HCT116 (cell line): ENCODE measurements at regions not wholly inside any gene's neighbourhood (a gene's known extent, or its start where the extent isn't known, plus 50 kb on each side); places are given as distances from the start of the nearest gene placed in this dataset.

ENCODE experiments used
- ATAC-seq: fragments of 200-7000 bp; cut with Tn5 transposase; 2 replicates; pipeline ENCODE4 v1.9.1; 2020; ENCODE audit warnings: mild to moderate bottlenecking, moderate library complexity
- BruUV-seq: library from RNA; stranded (reverse); fragments of 400-500 nt; replicated peaks from 2 replicates; lab custom pipeline; 2021; lab: Mats Ljungman, UMichigan
- CTCF ChIA-PET: fragments of 300-600 bp; sonication (Branson Sonifier 250); formaldehyde crosslinking; loops from one replicate; lab custom pipeline; 2021; ENCODE audit warnings: antibody characterized with exemption; lab: Charles Lee
- POLR2A ChIA-PET: fragments of 300-600, 350-600 bp; sonication (Branson Sonifier 250); formaldehyde crosslinking; loops from one replicate; lab custom pipeline; 2021; ENCODE audit warnings: antibody characterized with exemption; lab: Charles Lee
- RAD21 ChIA-PET, 2 experiments: fragments of 300-600 bp; sonication (Branson Sonifier 250); formaldehyde crosslinking; loops; one replicate each; lab custom pipeline; 2023; ENCODE audit warnings: low total read pairs in 2 of 2; ENCODE audit not compliant: uncharacterized antibody in 2 of 2, unreplicated experiment in 2 of 2, low non-redundant PET in 1 of 2; lab: Charles Lee
- DNase-seq: peaks from one replicate; pipeline ENCODE4 v3.0.0-alpha.2; 2010; ENCODE audit warnings: low read depth, low spot score
- H2AFZ ChIP-seq: fragments of 200-600 bp; shearing (Covaris generic), sonication (generic); 2 replicates; pipeline ENCODE4 v1.6.1; 2017; ENCODE audit warnings: low read depth, mixed run types, mixed read lengths, antibody characterized with exemption, low read length; ENCODE audit not compliant: poor library complexity, severe bottlenecking
- H3K27ac ChIP-seq: 2 replicates; pipeline ENCODE4 v1.5.1; 2012; ENCODE audit warnings: low read depth, low read length
- H3K27me3 ChIP-seq: fragments of 200-600 bp; sonication (generic); 2 replicates; pipeline ENCODE4 v1.6.1; 2016; ENCODE audit warnings: mixed run types, low read length, mixed read lengths; ENCODE audit not compliant: insufficient read depth
- H3K36me3 ChIP-seq, 2 experiments: fragments of 200-500 bp in 1 of 2; fragments of 200-600 bp in 1 of 2; sonication (Bioruptor generic) in 1 of 2; sonication (generic) in 1 of 2; 2 replicates each; pipeline versions ENCODE4 v1.5.1 to v1.6.1; 2014 to 2016; ENCODE audit warnings: low read length in 2 of 2, inconsistent platforms in 1 of 2, mixed read lengths in 1 of 2, mixed run types in 1 of 2; ENCODE audit not compliant: insufficient read depth in 2 of 2, control insufficient read depth in 1 of 2
- H3K4me1 ChIP-seq, 2 experiments: fragments of 200-600 bp in 1 of 2; sonication (generic) in 1 of 2; 2 replicates each; pipeline versions ENCODE4 v1.5.1 to v1.6.1; 2012 to 2017; ENCODE audit warnings: low read length in 2 of 2, inconsistent platforms in 1 of 2, mild to moderate bottlenecking in 1 of 2, mixed read lengths in 1 of 2, mixed run types in 1 of 2, moderate library complexity in 1 of 2; ENCODE audit not compliant: insufficient read depth in 2 of 2, control insufficient read depth in 1 of 2
- H3K4me2 ChIP-seq: fragments of 200-600 bp; sonication (generic); 2 replicates; pipeline ENCODE4 v1.6.1; 2017; ENCODE audit warnings: mixed run types, low read length, mixed read lengths
- H3K4me3 ChIP-seq, 2 experiments: fragments of 200-600 bp in 1 of 2; sonication (generic) in 1 of 2; replicated peaks in 1 of 2; 2 replicates each; pipeline ENCODE4 v1.5.1; 2011 to 2016; ENCODE audit warnings: low read length in 2 of 2, control low read depth in 1 of 2, low read depth in 1 of 2, mild to moderate bottlenecking in 1 of 2, mixed read lengths in 1 of 2, mixed run types in 1 of 2
- H3K79me2 ChIP-seq: fragments of 200-600 bp; sonication (generic); 2 replicates; pipeline ENCODE4 v1.6.1; 2017; ENCODE audit warnings: mild to moderate bottlenecking, mixed run types, low read length, moderate library complexity, mixed read lengths; ENCODE audit not compliant: insufficient read depth
- H3K9ac ChIP-seq: fragments of 200-600 bp; sonication (generic); 2 replicates; pipeline ENCODE4 v1.6.1; 2016; ENCODE audit warnings: low read length, mixed read lengths
- H3K9me2 ChIP-seq: fragments of 200-600 bp; sonication (generic), shearing (Covaris generic); 2 replicates; pipeline ENCODE4 v1.6.1; 2017; ENCODE audit warnings: mixed run types, mild to moderate bottlenecking, moderate library complexity; ENCODE audit not compliant: insufficient read depth
- H3K9me3 ChIP-seq, 2 experiments: fragments of 200-500 bp in 1 of 2; fragments of 200-600 bp in 1 of 2; sonication (Bioruptor generic) in 1 of 2; sonication (generic) in 1 of 2; 2 replicates each; pipeline ENCODE4 v1.6.1; 2014 to 2017; ENCODE audit warnings: low read length in 2 of 2, mixed read lengths in 2 of 2, inconsistent platforms in 1 of 2, low read depth in 1 of 2, mild to moderate bottlenecking in 1 of 2, mixed run types in 1 of 2, moderate library complexity in 1 of 2; ENCODE audit not compliant: control insufficient read depth in 1 of 2, insufficient read depth in 1 of 2
- H4K20me1 ChIP-seq: fragments of 200-600 bp; sonication (generic), shearing (Covaris generic); 2 replicates; pipeline ENCODE4 v1.6.1; 2017; ENCODE audit warnings: mixed run types, mild to moderate bottlenecking, moderate library complexity; ENCODE audit not compliant: insufficient read depth
- CBX3 ChIP-seq: IDR thresholded peaks from 2 replicates; pipeline ENCODE4 v1.6.1; 2012; ENCODE audit warnings: low read depth
- CEBPB ChIP-seq: IDR thresholded peaks from 2 replicates; pipeline ENCODE4 v1.6.1; 2012; ENCODE audit warnings: low read depth
- ELF1 ChIP-seq: IDR thresholded peaks from 2 replicates; pipeline ENCODE4 v1.6.1; 2012; ENCODE audit warnings: low read depth, borderline replicate concordance
- EZH2 ChIP-seq: fragments of 200-600 bp; sonication (generic); IDR thresholded peaks from 2 replicates; pipeline ENCODE4 v1.6.1; 2017; ENCODE audit warnings: antibody characterized with exemption, mixed run types
- EZH2phosphoT487 ChIP-seq: fragments of 200-600 bp; IDR thresholded peaks from 2 replicates; pipeline ENCODE4 v1.6.1; 2018; ENCODE audit warnings: antibody characterized with exemption, borderline replicate concordance
- FOSL1 ChIP-seq: IDR thresholded peaks from 2 replicates; pipeline ENCODE4 v1.6.1; 2012; ENCODE audit warnings: low read depth
- JUND ChIP-seq: IDR thresholded peaks from 2 replicates; pipeline ENCODE4 v1.6.1; 2012
- POLR2A ChIP-seq: IDR thresholded peaks from 2 replicates; pipeline ENCODE4 v1.7.0; 2011; ENCODE audit warnings: borderline replicate concordance; ENCODE audit not compliant: insufficient read depth, insufficient read length; ENCODE audit errors: extremely low read depth
- POLR2AphosphoS5 ChIP-seq: IDR thresholded peaks from 2 replicates; pipeline ENCODE4 v1.6.1; 2011; ENCODE audit warnings: mild to moderate bottlenecking, low read depth, low read length, moderate library complexity
- RAD21 ChIP-seq: IDR thresholded peaks from 2 replicates; pipeline ENCODE4 v1.6.1; 2012; ENCODE audit warnings: low read depth, mild to moderate bottlenecking
- SIN3A ChIP-seq: IDR thresholded peaks from 2 replicates; pipeline ENCODE4 v1.6.1; 2012; ENCODE audit warnings: low read depth
- SP1 ChIP-seq: IDR thresholded peaks from 2 replicates; pipeline ENCODE4 v1.6.1; 2012; ENCODE audit warnings: low read depth
- SRF ChIP-seq: IDR thresholded peaks from 2 replicates; pipeline ENCODE4 v1.6.1; 2012; ENCODE audit warnings: low read depth
- TCF7L2 ChIP-seq: IDR thresholded peaks from 2 replicates; pipeline ENCODE4 v1.7.0; 2011; ENCODE audit warnings: borderline replicate concordance, inconsistent platforms; ENCODE audit not compliant: insufficient read depth, insufficient read length; ENCODE audit errors: extremely low read depth
- ZFX ChIP-seq: fragments of 450-650 bp; IDR thresholded peaks from 2 replicates; pipeline ENCODE4 v1.6.1; 2017
- ZNF274 ChIP-seq: fragments of 200-500 bp; sonication (Bioruptor generic); IDR thresholded peaks from 2 replicates; pipeline ENCODE4 v1.6.1; 2014; ENCODE audit warnings: mild to moderate bottlenecking, low read depth, low read length, inconsistent platforms
- intact Hi-C: fragments of 100-400 bp; cut with micrococcal nuclease; formaldehyde crosslinking; loops from 2 replicates; pipeline ENCODE4 v1.10.0; 2022
- TF ChIP-seq, protein P1 (sequence below): IDR thresholded peaks from 2 replicates; pipeline ENCODE4 v1.6.1; 2011; ENCODE audit warnings: mild to moderate bottlenecking, low read length, moderate library complexity; ENCODE audit not compliant: insufficient replicate concordance; ENCODE audit errors: extremely low read depth
- TF ChIP-seq, protein P2 (sequence below): IDR thresholded peaks from 2 replicates; pipeline ENCODE4 v1.6.1; 2012; ENCODE audit warnings: low read depth
- TF ChIP-seq, protein P3 (sequence below): IDR thresholded peaks from 2 replicates; pipeline ENCODE4 v1.6.1; 2012
- TF ChIP-seq, protein P4 (sequence below): IDR thresholded peaks from 2 replicates; pipeline ENCODE4 v1.6.1; 2012

DNA sequence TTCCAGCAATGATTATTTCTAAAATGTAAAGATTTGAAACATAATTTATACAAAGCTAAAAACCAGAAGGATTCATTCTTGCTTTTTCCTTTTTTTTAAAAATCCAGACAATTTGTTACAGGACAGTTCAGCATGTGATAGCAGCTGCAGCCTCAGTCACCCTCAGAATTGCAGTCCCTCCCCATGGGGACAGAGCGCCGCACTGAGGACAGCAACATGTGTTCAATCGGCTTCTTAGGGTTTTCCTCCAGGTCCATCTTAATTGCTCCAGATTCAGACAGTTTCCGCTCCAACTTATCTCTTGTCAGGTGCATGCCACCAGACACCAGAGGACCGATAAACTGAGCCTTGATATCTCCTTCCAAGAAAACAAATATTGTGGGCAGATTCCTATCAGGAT, 134.9 kb upstream of the TBC1D5 start:
- ChIA-PET POLR2A (no interaction called here), RAD21 (interaction anchor here in 1 of 2 experiments (0.7 kb wide), 1 partner anchor 510 kb away, joined by 4 read pairs; no protein-coding TSS in a partner anchor)
- H3K4me3 ChIP-seq, result no peak overlapping the region

More for the DNA sequence above, 134.9 kb upstream of the TBC1D5 start:
- DNase-seq (no peak), ATAC-seq (no peak)
- Histone ChIP-seq H3K4me2 (no peak overlapping the region), H3K9ac (no peak overlapping the region), H4K20me1 (no peaks in the 10 kb centered on the region), H2AFZ (no peak overlapping the region), H3K9me3 (no peaks in the 10 kb centered on the region), H3K4me1 (no peaks in the 10 kb centered on the region), H3K36me3 (no peaks in the 10 kb centered on the region), H3K27ac (no peak overlapping the region), H3K9me2 (no peaks in the 10 kb centered on the region), H3K27me3 (no peaks in the 10 kb centered on the region), H3K79me2 (no peaks in the 10 kb centered on the region; the same call in 1 of the 2 replicates)
- BruUV-seq, result no TSS peak
- CTCF ChIA-PET, result interaction anchor here (1.7 kb wide), 1 partner anchor 36 kb away, joined by 4 read pairs; no protein-coding TSS in a partner anchor
- intact Hi-C loops, result no loop called here
- TF ChIP-seq ELF1 (no peak), RAD21 (no peak), POLR2A (no peak), SP1 (no peak), ZFX (no peak), ZNF274 (no peak), JUND (no peak), CEBPB (no peak), EZH2phosphoT487 (no peak), SRF (no peak), FOSL1 (no peak), SIN3A (no peak), POLR2AphosphoS5 (no peak), TCF7L2 (no peak), CBX3 (no peak), EZH2 (no peak)
- TF ChIP-seq, protein P1, sequence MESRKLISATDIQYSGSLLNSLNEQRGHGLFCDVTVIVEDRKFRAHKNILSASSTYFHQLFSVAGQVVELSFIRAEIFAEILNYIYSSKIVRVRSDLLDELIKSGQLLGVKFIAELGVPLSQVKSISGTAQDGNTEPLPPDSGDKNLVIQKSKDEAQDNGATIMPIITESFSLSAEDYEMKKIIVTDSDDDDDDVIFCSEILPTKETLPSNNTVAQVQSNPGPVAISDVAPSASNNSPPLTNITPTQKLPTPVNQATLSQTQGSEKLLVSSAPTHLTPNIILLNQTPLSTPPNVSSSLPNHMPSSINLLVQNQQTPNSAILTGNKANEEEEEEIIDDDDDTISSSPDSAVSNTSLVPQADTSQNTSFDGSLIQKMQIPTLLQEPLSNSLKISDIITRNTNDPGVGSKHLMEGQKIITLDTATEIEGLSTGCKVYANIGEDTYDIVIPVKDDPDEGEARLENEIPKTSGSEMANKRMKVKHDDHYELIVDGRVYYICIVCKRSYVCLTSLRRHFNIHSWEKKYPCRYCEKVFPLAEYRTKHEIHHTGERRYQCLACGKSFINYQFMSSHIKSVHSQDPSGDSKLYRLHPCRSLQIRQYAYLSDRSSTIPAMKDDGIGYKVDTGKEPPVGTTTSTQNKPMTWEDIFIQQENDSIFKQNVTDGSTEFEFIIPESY, result no peak
- TF ChIP-seq, protein P2, sequence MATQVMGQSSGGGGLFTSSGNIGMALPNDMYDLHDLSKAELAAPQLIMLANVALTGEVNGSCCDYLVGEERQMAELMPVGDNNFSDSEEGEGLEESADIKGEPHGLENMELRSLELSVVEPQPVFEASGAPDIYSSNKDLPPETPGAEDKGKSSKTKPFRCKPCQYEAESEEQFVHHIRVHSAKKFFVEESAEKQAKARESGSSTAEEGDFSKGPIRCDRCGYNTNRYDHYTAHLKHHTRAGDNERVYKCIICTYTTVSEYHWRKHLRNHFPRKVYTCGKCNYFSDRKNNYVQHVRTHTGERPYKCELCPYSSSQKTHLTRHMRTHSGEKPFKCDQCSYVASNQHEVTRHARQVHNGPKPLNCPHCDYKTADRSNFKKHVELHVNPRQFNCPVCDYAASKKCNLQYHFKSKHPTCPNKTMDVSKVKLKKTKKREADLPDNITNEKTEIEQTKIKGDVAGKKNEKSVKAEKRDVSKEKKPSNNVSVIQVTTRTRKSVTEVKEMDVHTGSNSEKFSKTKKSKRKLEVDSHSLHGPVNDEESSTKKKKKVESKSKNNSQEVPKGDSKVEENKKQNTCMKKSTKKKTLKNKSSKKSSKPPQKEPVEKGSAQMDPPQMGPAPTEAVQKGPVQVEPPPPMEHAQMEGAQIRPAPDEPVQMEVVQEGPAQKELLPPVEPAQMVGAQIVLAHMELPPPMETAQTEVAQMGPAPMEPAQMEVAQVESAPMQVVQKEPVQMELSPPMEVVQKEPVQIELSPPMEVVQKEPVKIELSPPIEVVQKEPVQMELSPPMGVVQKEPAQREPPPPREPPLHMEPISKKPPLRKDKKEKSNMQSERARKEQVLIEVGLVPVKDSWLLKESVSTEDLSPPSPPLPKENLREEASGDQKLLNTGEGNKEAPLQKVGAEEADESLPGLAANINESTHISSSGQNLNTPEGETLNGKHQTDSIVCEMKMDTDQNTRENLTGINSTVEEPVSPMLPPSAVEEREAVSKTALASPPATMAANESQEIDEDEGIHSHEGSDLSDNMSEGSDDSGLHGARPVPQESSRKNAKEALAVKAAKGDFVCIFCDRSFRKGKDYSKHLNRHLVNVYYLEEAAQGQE, result no peak
- TF ChIP-seq, protein P3, sequence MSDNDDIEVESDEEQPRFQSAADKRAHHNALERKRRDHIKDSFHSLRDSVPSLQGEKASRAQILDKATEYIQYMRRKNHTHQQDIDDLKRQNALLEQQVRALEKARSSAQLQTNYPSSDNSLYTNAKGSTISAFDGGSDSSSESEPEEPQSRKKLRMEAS, result no peak
- TF ChIP-seq, protein P4, sequence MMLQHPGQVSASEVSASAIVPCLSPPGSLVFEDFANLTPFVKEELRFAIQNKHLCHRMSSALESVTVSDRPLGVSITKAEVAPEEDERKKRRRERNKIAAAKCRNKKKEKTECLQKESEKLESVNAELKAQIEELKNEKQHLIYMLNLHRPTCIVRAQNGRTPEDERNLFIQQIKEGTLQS, result no peak
